ENCODE measurements at regions not wholly inside any gene's neighbourhood (a gene's known extent, or its start where the extent isn't known, plus 50 kb on each side); places are given as distances from the start of the nearest gene placed in this dataset.

DNA sequence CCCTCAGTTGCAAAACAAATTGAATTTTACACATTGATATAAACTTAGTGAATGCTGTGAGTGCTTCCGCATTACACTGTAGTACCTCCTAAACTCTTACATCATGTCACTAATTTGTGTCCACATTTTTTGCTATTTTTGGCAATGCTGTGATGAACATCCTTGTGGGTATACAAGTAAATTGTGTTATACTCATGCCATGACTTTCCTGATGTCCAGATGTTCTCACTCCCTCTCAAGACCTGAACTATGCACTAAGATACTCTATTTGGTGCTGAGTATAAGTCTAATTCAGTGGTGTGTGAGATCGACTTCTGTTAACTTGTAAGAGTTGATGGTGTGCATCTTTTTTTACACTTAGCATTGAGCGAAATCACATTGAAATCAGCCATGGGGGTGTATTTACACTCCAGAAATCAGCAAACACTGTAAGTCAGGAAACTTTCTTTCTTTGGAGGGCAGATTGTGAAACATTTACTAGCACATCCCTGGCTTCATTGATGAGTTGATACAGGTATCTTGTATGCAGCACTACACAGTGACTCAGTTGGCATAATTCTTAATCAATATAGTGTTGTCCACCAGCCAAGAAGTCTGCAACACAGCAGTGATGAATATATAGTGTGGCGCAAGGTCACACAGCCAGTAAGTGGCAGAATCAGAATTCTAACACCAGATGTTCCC lies 228.1 kb upstream of the RORA start:
- Mint-ChIP-seq H3K36me3 (no peaks in the 10 kb centered on the region), H3K4me3 (no peak overlapping the region), H3K9me3 (peaks cover 7% of the 10 kb centered on the region), H3K4me1 (no peaks in the 10 kb centered on the region), H3K27ac (no peak overlapping the region), H3K27me3 (ENCODE audit: low read depth) (0 out of 2 replicates have a peak, but pooled peaks cover 2% of the 10 kb centered on the region)
- ChIA-PET CTCF (no interaction called here), POLR2A (no interaction called here)
- TF ChIP-seq, protein P1, sequence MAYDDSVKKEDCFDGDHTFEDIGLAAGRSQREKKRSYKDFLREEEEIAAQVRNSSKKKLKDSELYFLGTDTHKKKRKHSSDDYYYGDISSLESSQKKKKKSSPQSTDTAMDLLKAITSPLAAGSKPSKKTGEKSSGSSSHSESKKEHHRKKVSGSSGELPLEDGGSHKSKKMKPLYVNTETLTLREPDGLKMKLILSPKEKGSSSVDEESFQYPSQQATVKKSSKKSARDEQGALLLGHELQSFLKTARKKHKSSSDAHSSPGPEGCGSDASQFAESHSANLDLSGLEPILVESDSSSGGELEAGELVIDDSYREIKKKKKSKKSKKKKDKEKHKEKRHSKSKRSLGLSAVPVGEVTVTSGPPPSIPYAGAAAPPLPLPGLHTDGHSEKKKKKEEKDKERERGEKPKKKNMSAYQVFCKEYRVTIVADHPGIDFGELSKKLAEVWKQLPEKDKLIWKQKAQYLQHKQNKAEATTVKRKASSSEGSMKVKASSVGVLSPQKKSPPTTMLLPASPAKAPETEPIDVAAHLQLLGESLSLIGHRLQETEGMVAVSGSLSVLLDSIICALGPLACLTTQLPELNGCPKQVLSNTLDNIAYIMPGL (CRISPR knock-in tag; IDR thresholded peaks at IDR 0.05) = no peak
- TF ChIP-seq, protein P2, sequence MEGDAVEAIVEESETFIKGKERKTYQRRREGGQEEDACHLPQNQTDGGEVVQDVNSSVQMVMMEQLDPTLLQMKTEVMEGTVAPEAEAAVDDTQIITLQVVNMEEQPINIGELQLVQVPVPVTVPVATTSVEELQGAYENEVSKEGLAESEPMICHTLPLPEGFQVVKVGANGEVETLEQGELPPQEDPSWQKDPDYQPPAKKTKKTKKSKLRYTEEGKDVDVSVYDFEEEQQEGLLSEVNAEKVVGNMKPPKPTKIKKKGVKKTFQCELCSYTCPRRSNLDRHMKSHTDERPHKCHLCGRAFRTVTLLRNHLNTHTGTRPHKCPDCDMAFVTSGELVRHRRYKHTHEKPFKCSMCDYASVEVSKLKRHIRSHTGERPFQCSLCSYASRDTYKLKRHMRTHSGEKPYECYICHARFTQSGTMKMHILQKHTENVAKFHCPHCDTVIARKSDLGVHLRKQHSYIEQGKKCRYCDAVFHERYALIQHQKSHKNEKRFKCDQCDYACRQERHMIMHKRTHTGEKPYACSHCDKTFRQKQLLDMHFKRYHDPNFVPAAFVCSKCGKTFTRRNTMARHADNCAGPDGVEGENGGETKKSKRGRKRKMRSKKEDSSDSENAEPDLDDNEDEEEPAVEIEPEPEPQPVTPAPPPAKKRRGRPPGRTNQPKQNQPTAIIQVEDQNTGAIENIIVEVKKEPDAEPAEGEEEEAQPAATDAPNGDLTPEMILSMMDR (IDR thresholded peaks at IDR 0.05) = no peak
- TF ChIP-seq ZBTB43 (CRISPR knock-in tag; IDR thresholded peaks at IDR 0.05) (no peak), OVOL2 (CRISPR knock-in tag; IDR thresholded peaks at IDR 0.05; ENCODE audit: borderline replicate concordance) (no peak), ZNF416 (CRISPR knock-in tag; IDR thresholded peaks at IDR 0.05) (no peak), NFATC4 (CRISPR knock-in tag; IDR thresholded peaks at IDR 0.05) (no peak), ELF4 (CRISPR knock-in tag; IDR thresholded peaks at IDR 0.05; ENCODE audit: low read depth) (no peak), FOXK1 (CRISPR knock-in tag; IDR thresholded peaks at IDR 0.05) (no peak), RORB (CRISPR knock-in tag; IDR thresholded peaks at IDR 0.05) (no peak), ZNF423 (CRISPR knock-in tag; IDR thresholded peaks at IDR 0.05) (no peak), JAZF1 (CRISPR knock-in tag; IDR thresholded peaks at IDR 0.05) (no peak), NFYB (CRISPR knock-in tag; conservative IDR thresholded peaks at IDR 0.05; ENCODE audit: low read depth) (no peak), ZNF396 (CRISPR knock-in tag; IDR thresholded peaks at IDR 0.05; ENCODE audit: borderline replicate concordance) (no peak), JUN (CRISPR knock-in tag; IDR thresholded peaks at IDR 0.05) (no peak)
- TF ChIP-seq, protein P3, sequence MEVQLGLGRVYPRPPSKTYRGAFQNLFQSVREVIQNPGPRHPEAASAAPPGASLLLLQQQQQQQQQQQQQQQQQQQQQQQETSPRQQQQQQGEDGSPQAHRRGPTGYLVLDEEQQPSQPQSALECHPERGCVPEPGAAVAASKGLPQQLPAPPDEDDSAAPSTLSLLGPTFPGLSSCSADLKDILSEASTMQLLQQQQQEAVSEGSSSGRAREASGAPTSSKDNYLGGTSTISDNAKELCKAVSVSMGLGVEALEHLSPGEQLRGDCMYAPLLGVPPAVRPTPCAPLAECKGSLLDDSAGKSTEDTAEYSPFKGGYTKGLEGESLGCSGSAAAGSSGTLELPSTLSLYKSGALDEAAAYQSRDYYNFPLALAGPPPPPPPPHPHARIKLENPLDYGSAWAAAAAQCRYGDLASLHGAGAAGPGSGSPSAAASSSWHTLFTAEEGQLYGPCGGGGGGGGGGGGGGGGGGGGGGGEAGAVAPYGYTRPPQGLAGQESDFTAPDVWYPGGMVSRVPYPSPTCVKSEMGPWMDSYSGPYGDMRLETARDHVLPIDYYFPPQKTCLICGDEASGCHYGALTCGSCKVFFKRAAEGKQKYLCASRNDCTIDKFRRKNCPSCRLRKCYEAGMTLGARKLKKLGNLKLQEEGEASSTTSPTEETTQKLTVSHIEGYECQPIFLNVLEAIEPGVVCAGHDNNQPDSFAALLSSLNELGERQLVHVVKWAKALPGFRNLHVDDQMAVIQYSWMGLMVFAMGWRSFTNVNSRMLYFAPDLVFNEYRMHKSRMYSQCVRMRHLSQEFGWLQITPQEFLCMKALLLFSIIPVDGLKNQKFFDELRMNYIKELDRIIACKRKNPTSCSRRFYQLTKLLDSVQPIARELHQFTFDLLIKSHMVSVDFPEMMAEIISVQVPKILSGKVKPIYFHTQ (CRISPR knock-in tag; IDR thresholded peaks at IDR 0.05) = no peak
- TF ChIP-seq, protein P4, sequence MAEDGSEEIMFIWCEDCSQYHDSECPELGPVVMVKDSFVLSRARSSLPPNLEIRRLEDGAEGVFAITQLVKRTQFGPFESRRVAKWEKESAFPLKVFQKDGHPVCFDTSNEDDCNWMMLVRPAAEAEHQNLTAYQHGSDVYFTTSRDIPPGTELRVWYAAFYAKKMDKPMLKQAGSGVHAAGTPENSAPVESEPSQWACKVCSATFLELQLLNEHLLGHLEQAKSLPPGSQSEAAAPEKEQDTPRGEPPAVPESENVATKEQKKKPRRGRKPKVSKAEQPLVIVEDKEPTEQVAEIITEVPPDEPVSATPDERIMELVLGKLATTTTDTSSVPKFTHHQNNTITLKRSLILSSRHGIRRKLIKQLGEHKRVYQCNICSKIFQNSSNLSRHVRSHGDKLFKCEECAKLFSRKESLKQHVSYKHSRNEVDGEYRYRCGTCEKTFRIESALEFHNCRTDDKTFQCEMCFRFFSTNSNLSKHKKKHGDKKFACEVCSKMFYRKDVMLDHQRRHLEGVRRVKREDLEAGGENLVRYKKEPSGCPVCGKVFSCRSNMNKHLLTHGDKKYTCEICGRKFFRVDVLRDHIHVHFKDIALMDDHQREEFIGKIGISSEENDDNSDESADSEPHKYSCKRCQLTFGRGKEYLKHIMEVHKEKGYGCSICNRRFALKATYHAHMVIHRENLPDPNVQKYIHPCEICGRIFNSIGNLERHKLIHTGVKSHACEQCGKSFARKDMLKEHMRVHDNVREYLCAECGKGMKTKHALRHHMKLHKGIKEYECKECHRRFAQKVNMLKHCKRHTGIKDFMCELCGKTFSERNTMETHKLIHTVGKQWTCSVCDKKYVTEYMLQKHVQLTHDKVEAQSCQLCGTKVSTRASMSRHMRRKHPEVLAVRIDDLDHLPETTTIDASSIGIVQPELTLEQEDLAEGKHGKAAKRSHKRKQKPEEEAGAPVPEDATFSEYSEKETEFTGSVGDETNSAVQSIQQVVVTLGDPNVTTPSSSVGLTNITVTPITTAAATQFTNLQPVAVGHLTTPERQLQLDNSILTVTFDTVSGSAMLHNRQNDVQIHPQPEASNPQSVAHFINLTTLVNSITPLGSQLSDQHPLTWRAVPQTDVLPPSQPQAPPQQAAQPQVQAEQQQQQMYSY (CRISPR knock-in tag; IDR thresholded peaks at IDR 0.05) = no peak
- TF ChIP-seq, protein P5, sequence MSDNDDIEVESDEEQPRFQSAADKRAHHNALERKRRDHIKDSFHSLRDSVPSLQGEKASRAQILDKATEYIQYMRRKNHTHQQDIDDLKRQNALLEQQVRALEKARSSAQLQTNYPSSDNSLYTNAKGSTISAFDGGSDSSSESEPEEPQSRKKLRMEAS (CRISPR knock-in tag; IDR thresholded peaks at IDR 0.05) = no peak
- TF ChIP-seq, protein P6, sequence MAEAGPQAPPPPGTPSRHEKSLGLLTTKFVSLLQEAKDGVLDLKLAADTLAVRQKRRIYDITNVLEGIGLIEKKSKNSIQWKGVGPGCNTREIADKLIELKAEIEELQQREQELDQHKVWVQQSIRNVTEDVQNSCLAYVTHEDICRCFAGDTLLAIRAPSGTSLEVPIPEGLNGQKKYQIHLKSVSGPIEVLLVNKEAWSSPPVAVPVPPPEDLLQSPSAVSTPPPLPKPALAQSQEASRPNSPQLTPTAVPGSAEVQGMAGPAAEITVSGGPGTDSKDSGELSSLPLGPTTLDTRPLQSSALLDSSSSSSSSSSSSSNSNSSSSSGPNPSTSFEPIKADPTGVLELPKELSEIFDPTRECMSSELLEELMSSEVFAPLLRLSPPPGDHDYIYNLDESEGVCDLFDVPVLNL (CRISPR knock-in tag; IDR thresholded peaks at IDR 0.05; ENCODE audit: borderline replicate concordance, low read depth) = no peak
- TF ChIP-seq, protein P7, sequence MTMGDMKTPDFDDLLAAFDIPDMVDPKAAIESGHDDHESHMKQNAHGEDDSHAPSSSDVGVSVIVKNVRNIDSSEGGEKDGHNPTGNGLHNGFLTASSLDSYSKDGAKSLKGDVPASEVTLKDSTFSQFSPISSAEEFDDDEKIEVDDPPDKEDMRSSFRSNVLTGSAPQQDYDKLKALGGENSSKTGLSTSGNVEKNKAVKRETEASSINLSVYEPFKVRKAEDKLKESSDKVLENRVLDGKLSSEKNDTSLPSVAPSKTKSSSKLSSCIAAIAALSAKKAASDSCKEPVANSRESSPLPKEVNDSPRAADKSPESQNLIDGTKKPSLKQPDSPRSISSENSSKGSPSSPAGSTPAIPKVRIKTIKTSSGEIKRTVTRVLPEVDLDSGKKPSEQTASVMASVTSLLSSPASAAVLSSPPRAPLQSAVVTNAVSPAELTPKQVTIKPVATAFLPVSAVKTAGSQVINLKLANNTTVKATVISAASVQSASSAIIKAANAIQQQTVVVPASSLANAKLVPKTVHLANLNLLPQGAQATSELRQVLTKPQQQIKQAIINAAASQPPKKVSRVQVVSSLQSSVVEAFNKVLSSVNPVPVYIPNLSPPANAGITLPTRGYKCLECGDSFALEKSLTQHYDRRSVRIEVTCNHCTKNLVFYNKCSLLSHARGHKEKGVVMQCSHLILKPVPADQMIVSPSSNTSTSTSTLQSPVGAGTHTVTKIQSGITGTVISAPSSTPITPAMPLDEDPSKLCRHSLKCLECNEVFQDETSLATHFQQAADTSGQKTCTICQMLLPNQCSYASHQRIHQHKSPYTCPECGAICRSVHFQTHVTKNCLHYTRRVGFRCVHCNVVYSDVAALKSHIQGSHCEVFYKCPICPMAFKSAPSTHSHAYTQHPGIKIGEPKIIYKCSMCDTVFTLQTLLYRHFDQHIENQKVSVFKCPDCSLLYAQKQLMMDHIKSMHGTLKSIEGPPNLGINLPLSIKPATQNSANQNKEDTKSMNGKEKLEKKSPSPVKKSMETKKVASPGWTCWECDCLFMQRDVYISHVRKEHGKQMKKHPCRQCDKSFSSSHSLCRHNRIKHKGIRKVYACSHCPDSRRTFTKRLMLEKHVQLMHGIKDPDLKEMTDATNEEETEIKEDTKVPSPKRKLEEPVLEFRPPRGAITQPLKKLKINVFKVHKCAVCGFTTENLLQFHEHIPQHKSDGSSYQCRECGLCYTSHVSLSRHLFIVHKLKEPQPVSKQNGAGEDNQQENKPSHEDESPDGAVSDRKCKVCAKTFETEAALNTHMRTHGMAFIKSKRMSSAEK (CRISPR knock-in tag; IDR thresholded peaks at IDR 0.05; ENCODE audit: borderline replicate concordance) = no peak
- no peak for ATAC-seq
- DNase-seq (ENCODE audit: low spot score) = no peak

Measured in WTC11 (cell line).